GM21737 (cell line): ENCODE measurements at regions not wholly inside any gene's neighbourhood (a gene's known extent, or its start where the extent isn't known, plus 50 kb on each side); places are given as distances from the start of the nearest gene placed in this dataset.

Experiments
- ATAC-seq: cut with Tn5 transposase; IDR thresholded peaks from one replicate; pipeline ENCODE4 v1.9.1; 2021; ENCODE audit warnings: mild to moderate bottlenecking, moderate library complexity; ENCODE audit not compliant: unreplicated experiment

DNA sequence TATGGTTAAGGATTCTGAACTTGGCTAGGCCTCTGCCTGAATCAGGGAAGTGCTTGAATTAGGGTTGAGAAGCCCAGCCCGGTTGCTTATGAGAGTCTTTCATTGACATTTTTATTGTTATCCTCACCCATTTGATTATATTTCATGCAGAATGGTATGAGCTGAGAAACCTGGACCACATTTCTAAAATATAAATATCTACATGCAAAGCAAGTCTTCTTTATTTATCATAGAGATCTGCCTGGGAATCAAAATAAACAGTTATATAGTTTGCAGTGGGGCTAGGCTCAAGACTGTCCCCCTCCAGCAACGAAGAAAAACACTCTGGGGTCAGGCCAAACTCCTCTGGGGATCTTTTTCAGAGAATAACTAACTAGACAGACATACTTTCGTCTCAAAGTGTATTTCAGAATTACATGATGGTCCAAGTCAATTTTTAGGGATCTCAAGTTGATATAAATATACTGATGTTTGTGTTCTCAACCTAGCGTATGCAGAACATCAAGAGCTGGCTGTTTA lies 675.4 kb upstream of the NR2F2 start:
- no peak for ATAC-seq

DNA sequence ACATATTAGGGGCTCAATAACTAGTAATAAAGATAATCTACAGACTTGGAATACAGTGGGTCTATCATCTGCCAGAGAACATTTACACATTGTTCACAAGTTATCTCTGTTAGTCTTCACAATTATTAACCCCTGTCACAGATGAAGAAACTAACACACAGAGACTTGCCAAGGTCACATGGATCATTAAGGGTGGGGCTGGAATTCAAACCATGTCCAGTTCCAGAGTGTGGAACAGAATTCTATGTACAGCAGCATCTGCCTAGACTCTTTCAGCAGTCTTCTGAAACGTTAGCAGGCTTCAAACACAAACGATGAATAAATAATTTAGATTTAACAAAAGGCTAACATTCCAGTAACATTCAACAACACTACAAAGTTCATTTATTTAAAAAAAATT lies 673.9 kb upstream of the NR2F2 start:
- ATAC-seq, result no peak

DNA sequence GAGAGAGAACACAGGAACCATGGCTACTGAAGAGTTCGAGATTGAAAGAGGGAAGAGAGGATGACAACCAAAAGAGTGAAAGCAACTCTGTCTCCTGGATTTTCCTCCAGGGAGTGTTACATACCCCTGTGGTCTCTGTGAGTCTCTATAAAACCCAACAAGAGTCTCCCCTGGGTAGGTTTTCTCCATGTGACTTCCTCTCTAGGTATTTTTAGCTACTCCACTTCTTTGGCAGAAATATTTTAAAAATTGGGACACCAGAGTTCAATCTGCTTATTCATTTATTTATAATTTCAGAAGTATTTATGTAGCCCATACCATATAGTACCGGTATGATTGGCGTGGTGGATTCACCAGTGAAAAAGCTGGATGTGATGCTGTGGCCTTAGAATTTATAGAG lies 671.7 kb upstream of the NR2F2 start:
- no peak for ATAC-seq

DNA sequence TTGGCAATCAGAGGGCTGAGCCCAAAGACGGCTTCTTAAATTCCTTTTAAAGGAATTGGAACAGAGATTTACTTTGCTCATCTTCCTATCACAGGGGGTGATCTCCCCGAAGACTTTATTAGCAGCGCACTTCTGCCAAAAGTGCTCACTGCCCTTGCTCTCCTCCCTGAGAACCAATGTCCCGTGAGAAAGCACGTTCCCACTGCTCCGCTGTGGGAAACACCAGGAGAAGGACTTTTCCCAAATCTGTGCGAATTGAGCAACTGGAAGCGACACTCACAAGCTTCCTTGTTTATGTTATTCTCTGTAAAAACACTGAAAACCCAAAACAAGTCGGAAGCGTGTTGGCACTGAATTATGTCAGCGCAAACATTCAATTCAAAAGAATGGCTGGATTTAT lies 670.8 kb upstream of the NR2F2 start:
- no peak for ATAC-seq

GRCh38 chr15:95662638-95663037 lies 667.9 kb upstream of the NR2F2 start:
- no peak for ATAC-seq

- no peak for ATAC-seq
Observed at GRCh38 chr15:95663156-95664100, 667.1 kb upstream of the NR2F2 start.

DNA sequence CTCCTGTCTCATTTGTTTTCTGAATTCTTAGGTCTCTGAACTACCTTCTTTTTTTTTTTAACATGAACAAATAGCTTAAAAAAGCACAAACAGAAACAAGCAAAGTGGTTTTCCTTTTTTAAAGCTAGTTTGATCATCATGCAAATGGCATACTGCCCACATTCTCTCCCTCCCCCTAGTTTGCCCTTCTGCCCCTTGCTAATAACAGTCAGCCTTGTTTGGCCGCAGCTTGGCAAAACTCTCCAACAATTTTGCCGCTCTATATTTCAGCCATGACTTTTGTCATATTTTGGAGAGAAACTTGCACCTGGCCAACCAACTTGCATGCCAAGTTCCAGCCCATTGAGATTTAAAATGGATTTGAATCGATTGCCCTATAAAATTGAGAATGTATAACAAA lies 666.0 kb upstream of the NR2F2 start:
- ATAC-seq, result no peak

DNA sequence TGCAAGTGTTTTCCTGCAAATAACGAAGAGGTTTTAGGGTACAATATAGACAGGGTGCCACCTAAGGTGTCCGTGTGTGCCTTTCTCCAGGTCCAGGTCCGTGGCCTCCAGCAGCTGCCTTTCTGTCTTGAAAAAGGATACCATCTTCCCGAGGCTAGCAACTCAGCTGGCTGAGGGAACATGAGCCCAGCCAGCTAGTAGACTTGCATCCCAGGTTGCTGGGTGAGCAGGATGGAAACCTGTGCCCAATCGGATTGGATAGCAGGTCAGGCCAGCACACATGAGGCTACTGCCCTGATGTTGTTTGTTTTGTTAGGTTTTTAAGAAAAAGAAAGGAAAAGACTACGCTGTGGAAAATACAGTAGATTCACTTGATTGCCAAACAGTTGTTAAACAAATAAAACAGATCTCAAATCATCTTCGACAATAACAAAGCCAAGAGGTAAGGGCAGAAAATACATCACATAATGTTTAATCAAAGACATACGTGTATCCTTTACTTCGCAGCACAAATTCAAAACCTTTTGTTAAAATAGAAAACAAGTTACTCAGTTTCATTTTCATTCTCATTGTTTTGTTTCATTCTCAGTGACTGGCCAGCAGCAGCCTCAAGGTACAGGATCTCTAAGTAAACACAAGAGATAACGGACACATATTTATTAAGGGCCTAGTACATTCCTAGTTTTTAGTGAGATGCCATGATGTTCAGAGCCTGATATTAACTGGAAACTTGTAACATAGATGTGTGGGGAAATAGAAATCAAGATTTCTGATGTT lies 661.2 kb upstream of the NR2F2 start:
- no peak for ATAC-seq

DNA sequence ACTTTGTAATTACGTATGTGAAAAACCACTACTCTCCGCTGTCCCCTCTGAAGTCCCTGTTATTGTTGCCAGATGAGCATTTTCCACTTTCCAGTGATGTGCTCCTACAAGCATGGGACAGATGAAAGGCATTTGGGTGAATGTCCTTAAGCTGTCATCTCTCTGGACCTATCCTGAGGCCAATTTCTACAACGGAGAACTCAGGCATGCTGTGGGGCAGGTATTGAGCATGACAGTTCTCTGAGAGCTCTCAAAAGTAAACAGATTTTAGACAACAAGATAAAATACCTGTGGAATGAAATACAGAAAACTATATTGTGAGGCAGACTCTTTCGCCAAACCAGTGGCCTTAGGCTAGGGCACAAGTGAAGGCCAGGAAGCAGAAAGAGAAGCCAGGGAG lies 656.5 kb upstream of the NR2F2 start:
- no peak for ATAC-seq

GRCh38 chr15:95676500-95676899 lies 654.0 kb upstream of the NR2F2 start:
- ATAC-seq, result no peak

DNA sequence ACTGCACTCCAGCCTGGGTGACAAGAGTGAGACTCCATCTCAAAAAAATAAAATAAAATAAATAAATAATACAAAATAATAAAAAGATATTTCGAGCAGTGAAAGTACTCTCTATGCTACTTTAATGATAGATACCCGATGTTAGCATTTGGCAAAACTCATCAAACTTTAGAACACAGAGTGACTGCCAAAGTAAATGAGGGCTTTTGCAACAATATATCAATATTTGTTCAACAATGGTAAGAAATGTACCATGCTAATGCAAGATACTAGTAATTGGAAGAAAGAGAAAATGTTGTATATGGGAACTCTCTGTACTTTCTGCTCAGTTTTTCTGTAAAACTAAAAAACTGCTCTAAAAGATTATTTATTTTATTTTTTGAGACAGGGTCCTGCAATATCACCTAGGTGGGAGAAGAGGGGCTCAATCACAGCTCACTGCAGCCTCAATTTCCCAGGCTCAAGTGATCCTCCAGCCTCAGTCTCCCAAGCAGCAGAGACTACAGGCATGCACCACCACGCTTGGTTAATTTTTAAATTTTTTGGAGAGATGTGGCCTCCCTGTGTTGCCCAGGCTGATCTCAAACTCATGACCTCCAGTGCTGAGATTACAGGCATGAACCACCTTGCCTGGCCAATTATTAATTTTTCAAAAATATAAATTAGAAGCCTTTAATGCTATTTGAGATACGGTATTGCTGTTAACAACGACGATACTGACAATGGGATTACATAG lies 650.5 kb upstream of the NR2F2 start:
- no peak for ATAC-seq

DNA sequence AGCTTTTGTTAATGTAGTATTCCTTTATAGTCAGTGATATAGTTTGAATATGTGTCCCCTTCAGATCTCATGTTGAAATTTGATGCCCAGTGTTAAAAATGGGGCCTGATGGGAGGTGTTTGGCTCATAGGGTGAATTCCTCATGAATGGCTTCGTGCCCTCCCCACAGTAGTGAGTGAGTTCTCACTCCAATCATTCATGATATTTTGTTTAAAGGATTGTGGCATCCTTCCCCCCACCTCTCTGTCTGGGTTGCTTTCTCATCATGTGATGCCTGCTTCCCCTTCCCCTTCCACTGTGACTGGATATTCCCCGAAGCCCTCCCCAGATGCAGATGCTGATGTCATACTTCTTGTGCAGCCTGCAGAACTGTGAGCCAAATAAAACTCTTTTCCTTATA lies 649.8 kb upstream of the NR2F2 start:
- no peak for ATAC-seq

DNA sequence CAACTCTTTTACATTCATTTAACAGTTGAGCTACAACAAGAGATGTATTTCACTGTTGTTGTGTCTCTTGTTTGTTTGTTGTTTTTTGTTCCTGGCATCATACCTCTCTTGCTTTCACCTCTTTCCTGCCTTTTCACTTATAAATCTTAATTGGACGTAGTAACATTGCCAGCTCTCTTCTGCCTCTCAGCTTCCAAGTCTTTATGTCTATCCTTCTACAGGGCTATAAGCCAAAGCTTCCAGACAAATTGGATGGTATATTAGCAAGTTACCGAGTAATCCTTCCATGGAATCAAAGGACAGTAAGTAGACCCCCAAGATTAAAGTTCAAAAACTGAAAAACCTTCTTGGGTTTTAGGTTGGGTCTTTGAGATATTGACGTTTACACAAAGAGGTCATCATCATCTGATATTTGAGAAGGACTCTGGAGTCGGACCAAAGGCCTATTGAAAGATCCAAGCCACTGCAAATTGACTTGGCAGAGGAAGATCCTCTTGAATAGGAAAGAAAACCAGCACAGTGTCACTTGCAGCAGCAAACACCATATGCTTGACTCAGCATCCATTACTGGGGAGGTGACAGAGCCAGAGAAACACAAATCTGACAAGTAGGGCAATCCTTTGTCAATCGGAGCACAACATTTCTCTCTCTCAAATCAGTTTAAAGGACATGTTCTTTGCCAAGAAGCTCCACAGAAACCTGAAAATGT lies 648.5 kb upstream of the NR2F2 start:
- no peak for ATAC-seq

DNA sequence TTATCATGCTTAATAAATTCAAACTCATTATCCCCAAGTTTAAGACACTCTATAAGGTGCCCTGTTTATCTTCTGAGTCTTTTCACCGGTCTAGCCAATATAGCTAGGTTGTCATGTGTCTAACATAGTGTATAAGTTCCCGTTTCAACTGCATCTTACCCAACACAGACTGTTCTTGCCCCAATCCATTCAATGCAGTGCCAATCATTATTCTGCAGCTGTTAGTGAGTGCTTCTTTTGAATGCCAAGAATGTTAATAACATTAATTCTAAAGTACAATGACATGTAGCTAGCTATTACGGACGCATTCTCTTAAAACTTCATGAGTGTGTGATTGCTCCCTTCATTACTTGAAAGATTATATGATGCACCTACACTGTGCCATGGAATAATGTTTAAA lies 646.4 kb upstream of the NR2F2 start:
- ATAC-seq, result no peak

DNA sequence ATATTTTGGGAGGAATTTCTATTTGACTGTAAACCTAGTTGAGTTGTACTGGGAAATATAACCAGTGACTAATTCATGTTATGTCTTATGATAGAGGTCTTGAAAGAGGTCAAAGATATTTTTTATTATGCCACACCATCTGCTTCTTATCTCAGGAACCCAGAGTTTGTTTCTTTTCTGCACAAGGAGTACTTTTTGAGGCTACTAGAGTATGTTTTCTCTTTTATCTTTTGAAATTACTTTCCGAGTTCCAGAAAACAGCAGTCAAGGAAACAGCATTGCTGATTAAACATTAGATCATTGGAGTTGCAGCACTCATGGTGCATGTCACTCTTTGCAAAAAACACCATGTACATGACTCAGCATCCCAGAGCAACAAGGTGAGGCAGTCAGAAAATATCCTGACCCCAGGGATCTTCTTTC lies 645.8 kb upstream of the NR2F2 start:
- no peak for ATAC-seq

DNA sequence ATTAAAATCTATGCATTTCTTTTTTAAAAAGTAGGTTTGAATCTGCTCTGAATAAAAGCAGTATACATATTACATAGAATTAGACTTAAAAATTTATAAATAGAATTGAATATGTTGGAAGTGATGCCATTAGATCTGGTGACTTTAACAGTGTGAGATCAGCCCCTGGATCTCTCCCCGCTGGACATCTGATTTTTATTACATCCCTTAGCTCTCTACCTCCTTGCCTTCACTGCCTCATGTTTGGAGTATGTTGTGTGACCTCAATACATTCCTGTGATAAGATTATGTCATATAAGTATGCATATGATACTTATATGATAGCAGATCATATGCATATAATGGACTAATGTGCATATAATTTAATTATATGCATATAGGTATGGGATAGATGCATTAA lies 643.4 kb upstream of the NR2F2 start:
- no peak for ATAC-seq

DNA sequence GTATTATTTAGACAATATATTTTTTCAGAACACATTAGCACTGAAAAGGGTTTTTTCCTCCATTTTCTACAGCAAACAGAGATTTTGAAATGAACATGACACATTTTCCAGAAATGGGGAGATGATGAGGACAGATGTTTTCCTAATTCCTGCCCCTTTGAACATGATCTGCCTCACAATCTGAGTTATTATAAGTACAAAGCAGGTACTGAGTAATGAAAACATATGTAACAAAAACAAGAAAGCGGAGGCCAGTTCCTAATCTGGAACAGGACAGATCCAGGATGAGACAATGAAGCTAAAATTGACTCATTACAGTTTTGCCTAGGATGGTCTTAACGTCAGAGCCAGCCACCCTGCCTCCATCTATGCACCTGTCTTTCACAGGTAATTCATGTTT lies 642.8 kb upstream of the NR2F2 start:
- no peak for ATAC-seq

DNA sequence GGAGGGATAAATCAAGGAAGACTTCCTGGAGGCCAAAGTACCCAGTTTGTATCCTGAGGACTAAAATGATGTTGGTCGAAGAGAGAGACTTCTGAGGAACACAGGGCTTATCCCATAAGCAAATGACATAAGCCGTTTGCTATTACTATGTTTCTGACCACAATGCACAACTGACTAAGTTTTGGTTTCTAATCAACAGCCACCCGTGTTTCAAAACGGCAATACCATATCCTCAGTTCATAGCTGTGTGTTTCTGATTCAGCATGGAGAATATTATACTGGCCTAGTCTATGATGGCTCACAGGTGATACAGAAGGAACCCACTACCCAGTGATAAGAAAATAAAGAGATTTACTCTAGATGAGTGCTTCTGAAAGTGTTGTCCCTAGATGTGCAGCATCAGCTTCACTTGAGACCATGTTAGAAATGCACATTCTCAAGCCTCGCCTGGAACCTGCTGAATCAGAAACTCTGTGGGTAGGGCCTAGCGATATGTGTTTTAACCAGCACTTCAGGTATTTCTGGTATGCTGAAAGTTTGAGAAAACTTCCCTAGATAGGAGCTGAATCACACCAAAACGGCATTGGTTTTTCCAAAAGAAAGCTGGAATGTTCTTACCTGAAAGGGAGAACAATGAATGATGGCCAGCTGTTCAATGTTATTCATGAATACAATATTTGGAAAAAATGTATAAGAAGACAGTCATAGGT lies 639.7 kb upstream of the NR2F2 start:
- no peak for ATAC-seq

- no peak for ATAC-seq
Observed at GRCh38 chr15:95693917-95694316, 636.6 kb upstream of the NR2F2 start.

- ATAC-seq, result no peak
Observed at GRCh38 chr15:95698230-95698629, 632.3 kb upstream of the NR2F2 start.
